Tibial nerve (tissue), 4 donors: ENCODE measurements at regions not wholly inside any gene's neighbourhood (a gene's known extent, or its start where the extent isn't known, plus 50 kb on each side); places are given as distances from the start of the nearest gene placed in this dataset.
"Not testable (repeated sequence)": the region's sequence is repeated elsewhere in the genome, so short reads cannot be mapped to it uniquely, and the experiment has no call there.

Experiments used
- CTCF ChIP-seq, 5 experiments: fragments of 200-600 bp in 3 of 5; fragments of 450-650 bp in 2 of 5; sonication (generic) in 3 of 5; IDR thresholded peaks; one replicate each; pipeline ENCODE4 v1.5.1; 2016 to 2019; ENCODE audit warnings: antibody characterized with exemption in 5 of 5, mild to moderate bottlenecking in 3 of 5, moderate library complexity in 2 of 5
- EP300 ChIP-seq, 2 donors: sonication (generic); formaldehyde crosslinking; IDR thresholded peaks; one replicate each; pipeline ENCODE4 v1.6.1; 2017; ENCODE audit warnings: antibody characterized with exemption in 2 of 2, mild to moderate bottlenecking in 1 of 2
- POLR2A ChIP-seq, 2 donors: fragments of 450-650 bp; IDR thresholded peaks; one replicate each; pipeline ENCODE4 v1.6.1; 2017; ENCODE audit warnings: antibody characterized with exemption in 2 of 2, mild to moderate bottlenecking in 2 of 2, moderate library complexity in 2 of 2

DNA sequence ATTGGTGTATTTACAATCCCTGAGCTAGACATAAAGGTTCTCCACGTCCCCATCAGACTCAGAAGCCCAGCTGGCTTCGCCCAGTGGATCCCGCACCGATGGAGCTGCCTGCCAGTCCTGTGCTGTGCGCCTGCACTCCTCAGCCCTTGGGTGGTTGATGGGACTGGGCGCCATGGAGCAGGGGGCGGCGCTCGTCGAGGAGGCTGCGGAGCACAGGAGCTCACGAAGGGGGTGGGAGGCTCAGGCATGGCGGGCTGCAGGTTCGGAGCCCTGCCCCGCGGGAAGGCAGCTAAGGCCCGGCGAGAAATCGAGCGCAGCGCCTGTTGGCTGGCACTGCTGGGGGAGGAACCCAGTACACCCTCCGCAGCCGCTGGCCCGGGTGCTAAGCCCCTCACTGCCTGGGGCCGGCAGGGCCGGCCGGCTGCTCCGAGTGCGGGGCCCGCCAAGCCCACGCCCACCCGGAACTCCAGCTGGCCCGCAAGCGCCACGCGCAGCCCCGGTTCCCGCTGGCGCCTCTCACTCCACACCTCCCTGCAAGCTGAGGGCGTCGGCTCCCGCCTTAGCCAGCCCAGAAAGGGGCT is 113.8 kb upstream of the PAPPA2 start:
- not testable (repeated sequence) for TF ChIP-seq CTCF, POLR2A, EP300 (IDR thresholded peaks at IDR 0.05)
